NCI-H1694 (cell line): ENCODE measurements at regions not wholly inside any gene's neighbourhood (a gene's known extent, or its start where the extent isn't known, plus 50 kb on each side); places are given as distances from the start of the nearest gene placed in this dataset.

ENCODE experiments used
- DNase-seq: peaks from one replicate; lab custom pipeline; 2025; lab: John Stamatoyannopoulos, UW

- no peak for DNase-seq
Observed at GRCh38 chr20:62527781-62528180, 52.0 kb upstream of the GATA5 start.

DNA sequence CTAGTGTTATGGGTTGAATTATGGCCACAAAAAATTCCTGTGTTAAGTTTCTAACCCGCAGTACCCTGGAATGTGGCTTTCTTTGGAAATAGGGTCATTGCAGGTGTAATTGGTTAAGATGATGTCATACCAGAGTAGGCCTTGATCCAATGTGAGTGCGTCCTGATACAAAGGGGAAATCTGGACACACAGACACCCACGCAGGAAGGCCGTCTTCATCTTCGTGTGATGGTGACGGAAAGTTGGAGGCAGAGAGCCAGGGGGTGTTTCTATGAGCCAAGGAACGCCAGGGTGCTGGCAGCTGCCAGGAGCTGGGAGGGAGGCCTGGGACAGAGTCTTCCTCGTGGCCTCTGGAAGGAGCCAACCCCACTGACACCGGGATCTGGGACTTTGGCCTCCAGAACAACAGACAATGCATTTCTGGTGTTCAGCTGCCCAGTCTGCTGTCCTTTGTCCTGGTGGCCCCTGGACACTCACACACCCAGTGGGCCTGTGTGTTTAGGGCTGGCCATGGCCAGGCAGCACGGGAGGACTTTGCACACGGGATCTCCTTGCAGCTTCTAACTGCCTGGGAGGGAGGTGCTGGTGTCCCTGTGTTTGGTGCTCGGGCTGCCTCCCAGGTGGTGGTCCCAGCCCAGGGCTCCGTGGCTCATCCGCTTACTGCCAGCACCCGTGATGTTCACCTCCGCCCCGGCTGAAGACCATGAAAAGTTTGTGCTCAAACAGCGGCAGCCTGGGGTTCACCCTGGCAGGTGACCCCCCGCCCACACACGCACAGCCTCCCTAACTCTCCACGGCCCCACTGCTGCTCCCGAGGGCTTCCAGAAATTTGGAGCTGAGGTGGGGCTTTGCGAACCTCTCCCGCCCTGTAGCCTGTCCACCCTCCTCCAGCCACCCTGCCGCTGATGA is 53.4 kb upstream of the GATA5 start:
- no peak for DNase-seq

- DNase-seq = no peak
Observed at GRCh38 chr20:62529896-62530642, 54.3 kb upstream of the GATA5 start.

- no peak for DNase-seq
Observed at GRCh38 chr20:62530643-62531032, 54.8 kb upstream of the GATA5 start.

DNA sequence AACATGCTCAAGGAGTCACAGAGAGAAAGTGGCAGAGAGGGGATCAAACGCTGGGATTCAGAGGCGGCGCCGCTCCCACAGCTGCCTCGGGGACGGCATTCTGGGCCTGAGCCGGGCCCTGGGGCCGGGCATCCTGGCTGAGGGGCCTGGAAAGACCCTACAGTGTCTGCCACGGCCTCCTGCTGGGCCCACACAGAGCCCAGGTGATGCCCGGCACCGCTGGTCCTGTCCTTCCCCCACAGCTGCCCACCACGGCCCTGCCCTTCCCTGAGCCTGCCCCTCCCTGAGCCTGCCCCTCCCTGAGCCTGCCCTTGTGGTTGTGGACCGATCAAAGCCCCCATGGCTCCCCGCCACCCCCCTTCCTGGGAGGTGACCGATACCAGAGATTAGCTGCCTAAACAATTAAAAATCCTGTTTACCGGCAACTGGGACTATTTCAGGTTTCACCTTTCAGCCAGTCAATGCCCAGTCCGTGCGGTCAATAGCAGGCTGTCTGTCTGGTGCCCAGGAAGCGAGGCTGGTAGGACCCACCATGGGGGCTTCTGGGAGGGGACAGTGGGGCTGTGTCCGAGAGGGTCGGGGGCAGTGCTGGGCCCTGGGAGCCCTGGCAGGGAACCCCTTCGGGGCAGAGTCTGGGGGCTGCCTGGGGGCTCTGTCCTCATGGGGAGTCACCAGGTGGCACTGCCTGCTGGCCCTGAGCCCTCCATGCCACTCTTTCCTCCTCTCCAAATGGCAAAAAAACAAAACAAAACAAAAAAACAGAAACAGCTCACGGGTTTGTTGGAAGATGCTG is 55.4 kb upstream of the GATA5 start:
- DNase-seq = no peak

- no peak for DNase-seq
Observed at GRCh38 chr20:62532921-62533320, 57.1 kb upstream of the GATA5 start.

DNA sequence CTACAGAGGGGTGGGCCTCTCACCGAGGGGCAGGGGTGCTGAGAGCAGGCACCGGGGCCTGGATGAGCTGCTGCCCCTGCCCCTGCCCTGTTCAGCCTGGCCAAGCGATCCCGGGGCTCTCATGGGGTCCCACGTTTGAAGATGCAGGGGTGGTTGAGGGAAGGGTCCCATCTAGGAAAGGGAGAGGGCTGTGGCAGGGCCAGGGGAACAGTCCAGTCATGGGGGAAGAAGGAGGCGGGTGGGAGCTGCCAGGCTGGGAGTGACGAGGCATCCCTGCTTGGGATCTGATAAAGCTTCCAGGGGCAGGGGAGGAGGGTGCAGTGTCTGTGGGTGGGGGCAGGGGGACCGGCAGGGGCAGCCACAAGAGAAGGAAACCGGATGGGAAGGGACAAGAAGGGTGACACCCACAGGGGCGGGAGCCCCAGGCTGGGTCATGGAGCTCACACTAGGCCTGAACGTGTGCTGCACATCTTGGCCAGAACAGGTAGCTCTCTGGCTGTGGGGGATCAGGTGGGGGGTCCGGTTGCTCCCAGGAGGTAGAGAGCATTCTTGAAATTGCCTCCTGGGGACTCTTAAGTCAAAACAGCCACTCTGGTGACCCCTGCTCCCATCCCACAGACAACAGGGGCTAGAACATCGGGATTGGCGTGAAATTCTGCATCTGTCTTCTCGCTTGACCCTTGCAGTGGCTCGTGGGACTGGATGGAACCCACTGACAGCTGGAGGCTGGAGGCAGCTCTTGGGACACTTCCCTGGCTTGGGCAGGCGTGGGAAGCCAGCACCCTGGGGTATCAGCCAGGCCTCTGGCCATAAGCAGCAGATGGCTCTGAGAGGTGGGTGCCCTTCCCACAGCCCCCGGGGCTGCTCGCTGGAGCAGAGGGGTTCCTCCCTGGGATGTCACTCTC is 58.0 kb upstream of the GATA5 start:
- DNase-seq = no peak

DNA sequence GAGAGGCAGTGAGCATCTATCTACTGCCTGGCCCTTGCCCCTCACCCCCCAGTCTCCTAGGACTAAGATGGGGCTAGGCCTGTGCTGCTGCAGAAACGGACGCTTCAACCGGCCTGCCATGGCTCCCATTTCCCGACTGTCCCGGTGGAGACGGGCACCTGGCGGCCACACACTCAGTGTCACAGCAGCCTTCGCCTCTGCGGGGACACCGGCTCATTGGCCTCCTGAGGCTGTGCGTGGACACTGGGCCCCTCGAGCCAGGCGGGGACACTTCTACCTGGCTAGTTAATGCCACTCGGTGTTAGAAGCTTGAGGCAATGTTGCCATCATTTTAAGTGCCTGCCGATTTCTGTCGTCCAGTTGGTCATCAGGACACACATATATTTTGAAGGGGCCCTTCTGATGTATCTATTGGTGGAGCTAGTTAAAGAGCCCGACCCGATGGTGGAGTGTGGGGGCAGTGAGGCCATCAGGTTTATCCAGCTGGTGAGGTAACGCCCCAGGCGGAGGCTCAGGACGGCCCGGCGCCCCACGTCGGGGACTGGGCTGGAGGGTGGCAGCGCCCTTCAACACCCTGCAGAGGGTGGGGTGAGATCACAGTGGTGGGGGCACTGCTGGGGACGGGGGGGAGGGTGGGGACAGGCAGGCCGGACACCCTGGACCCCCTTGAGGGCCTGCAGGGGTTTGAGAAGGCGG is 58.9 kb upstream of the GATA5 start:
- no peak for DNase-seq

GRCh38 chr20:62535282-62535811 is 59.6 kb upstream of the GATA5 start:
- DNase-seq = no peak

- DNase-seq = no peak
Observed at GRCh38 chr20:62535964-62536363, 60.2 kb upstream of the GATA5 start.

DNA sequence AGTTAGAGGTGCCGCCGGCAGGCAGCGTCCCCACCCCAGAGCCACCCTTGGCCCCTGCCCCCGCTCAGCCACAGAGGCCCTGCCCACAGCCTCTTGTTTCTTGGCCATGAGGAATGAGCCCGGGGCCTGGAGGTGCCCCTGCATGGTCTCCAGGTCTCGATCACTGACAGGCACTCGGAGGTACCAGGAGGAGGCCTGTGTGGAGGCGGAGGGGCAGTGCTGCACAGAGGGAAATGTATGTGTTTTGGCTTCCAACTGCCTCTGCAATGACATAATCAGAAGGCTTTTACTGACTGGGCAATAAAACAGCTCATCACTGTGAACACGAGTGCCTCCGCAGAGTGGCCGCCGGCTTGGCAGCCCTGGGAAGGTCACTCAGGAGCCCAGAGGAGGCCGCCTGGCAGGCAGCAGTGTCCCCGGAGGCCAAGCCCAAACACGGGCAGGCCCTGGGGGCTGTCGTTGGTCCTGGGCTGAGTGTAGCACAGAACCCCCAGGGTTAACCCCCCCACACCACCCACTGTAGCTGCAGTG is 61.1 kb upstream of the GATA5 start:
- DNase-seq = no peak

DNA sequence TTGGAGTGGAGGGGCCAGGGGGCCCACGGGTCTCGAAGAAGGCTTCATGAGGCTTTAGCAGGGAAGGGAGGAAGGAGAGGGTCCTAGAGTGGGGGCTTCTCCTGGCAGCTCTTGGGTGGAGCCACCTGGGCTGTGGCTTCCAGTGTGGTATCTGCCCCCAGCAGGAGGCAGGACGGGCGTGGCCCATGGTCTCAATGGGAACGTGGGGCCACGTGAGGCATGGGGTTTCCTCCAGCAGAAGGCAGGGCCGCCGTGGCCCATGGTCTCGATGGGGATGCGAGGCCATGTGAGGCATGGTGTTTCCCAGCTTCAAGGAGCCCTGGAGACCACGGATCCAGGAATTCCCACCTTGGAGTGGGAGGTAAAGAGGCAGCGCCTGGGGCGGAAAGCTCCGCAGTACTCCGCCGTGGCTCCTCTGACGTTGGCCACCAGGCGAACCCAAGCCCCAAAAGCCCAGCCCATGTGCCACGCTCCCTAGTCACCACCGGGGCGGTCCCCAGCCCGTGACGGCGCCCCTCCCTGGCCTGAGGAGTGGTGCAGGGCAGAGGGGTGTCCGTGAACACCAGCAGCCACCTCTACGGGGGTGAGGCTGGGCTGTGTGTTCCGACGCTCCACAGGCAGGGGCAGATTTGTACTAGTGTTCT is 62.0 kb upstream of the GATA5 start:
- no peak for DNase-seq

GRCh38 chr20:62539198-62540045 is 63.6 kb upstream of the GATA5 start:
- peak; percentile 66 for DNase-seq

GRCh38 chr20:62540504-62540903 is 64.7 kb upstream of the GATA5 start:
- no peak for DNase-seq

DNA sequence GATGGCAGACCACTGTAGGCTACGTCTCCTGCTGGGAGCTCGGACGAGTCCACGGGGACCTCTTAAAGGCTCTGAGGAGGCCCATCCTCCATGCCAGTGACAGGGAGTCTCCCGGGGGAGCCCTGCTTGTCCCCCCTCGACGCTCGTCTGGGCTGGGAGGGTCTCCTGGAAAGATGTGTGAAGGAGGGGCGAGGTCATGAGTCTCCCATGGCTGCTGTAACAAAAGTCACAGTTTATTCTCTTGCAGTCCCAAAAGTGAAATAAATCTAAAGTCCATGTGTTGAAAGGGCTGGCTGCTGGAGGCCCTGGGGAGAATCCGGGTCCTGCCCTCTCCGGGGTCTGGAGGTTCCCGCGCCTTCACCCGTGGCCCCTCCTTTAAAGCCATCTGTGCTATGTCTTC is 67.1 kb upstream of the GATA5 start:
- no peak for DNase-seq

DNA sequence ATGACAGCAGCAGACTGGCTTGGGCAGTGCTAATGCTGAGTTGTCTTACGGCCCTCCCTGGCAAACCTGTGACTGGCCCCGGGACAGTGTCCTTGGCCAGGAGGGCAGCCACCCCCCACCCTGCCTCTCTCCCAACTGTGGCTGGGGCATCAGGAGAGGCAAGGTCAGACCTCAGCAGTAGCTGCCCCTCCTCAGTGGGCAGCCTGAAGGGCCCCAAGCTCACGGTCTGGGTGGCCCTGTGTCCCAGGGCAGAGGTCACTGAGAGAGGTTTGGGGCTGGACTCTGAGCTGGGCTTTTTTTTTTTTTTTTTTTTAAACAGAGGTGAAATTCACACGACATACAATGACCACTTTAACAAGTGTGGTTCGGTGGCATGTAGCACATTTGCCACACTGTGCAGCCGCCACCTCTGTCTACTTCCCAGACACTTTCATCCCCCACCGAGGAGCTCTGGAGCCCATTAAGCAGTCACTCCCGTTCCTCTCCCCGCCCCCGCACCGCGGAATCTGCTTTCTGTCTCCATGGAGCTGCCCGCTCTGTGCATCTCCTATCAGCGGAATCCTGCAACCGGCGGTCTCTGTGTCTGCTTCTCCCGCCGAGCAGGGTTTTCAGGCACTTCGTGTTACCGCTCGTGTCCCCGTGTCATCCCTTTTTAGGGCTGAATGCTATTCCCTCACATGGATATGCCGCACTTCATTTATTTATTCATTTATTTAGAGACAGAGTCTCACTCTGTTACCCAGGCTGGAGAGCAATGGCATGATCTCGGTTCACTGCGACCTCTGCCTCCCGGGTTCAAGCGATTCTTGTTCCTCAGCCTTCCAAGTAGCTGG is 67.9 kb upstream of the GATA5 start:
- DNase-seq = no peak

DNA sequence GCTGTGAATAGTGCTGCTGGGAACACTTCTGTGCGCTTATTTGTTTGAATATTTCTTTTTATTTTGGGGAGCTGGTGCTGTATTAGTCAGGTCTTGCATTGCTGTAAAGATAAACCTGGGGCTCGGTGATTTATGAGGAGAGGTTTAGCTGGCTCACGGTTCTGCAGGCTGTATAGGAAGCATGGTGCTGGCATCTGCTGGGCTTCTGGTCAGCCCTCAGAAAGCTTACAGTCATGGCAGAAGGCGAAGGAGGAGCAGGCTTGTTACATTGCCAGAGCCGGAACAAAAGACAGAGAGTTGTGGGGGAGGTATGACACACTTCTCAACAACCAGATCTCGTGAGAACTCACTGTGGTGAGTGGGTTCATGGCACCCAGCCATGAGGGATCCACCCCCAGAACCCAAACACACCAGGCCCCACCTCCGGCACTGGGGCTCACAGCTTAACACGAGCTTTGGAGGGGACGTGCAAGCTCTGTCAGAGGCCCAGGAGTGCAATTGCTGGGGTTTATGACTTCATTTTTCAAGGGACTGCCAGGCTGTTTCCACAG is 68.8 kb upstream of the GATA5 start:
- no peak for DNase-seq

DNA sequence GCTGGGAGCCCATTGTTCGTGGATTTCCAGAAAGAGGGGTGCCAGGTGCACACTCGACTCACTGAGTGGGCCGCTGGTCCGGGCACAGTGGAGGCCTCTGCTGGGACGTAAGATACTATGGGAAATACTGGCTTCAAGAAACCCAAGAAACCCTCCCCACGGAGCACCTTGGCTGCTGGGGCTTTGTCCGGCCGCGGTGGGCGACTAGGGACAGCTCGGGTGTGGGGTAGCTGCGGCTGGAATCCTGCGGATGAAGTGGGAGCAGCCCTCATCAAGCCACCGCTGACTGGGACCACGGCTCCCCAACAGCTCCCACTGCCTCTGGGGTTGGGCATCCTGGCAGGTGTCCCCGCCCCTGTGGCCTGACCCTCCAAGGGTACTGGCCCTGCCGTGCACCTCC is 69.5 kb upstream of the GATA5 start:
- no peak for DNase-seq
